ENCODE measurements at regions not wholly inside any gene's neighbourhood (a gene's known extent, or its start where the extent isn't known, plus 50 kb on each side); places are given as distances from the start of the nearest gene placed in this dataset.

- DNase-seq: no peak
Measured at GRCh38 chr5:145345511-145346287, 489.4 kb downstream of the PRELID2 start.

GRCh38 chr5:145341842-145342241 is 493.3 kb downstream of the PRELID2 start:
- DNase-seq: no peak

DNA sequence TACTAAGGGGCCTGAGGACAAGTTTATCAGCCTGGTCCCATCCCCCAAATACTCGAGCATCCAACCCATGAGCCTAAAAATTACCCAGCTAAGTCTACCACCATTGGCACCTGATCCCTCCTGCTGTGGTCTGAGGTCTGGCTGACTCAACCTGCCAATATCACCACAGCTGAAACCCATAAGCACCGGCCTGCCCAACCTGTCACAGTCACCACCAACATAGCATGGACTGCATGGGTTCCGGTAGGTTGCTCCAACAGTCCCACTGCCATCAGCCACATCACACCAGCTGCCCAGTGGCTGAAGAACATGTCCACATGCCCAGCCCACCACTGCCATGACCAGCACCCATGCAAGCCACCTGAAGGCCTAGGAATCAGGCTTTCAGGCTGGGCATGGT is 495.0 kb downstream of the PRELID2 start:
- DNase-seq: no peak

GRCh38 chr5:145324767-145325479 is 510.2 kb downstream of the PRELID2 start:
- no peak for DNase-seq

- no peak for DNase-seq
Measured at GRCh38 chr5:145324101-145324500, 511.0 kb downstream of the PRELID2 start.

- DNase-seq: no peak
Measured at GRCh38 chr5:145316282-145316681, 518.9 kb downstream of the PRELID2 start.

DNA sequence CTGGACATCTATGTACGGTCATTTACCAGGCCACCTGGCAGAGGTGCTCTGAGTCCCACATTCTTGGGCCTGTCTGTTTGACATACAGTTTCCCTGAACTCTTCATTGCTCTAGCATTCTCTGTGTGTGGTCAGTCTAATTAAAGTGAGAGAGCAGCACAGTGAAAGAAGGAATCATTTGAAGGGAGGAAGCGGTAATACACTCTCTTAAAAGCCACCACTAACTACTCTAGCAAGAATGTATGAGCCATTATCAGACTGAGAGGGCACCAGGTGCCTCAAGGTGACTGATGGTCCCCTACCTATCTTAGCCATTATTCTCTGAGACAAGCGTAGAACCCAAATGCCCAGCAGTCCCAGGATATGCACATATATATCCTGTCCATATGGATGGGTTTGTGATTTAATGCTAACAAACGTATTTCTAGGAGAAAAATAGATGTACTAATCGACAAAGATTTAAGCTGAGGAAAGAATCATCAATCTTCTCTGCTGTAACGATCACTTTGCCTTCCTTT is 527.2 kb downstream of the PRELID2 start:
- no peak for DNase-seq

- no peak for DNase-seq
Measured at GRCh38 chr5:145295236-145295835, 539.8 kb downstream of the PRELID2 start.

DNA sequence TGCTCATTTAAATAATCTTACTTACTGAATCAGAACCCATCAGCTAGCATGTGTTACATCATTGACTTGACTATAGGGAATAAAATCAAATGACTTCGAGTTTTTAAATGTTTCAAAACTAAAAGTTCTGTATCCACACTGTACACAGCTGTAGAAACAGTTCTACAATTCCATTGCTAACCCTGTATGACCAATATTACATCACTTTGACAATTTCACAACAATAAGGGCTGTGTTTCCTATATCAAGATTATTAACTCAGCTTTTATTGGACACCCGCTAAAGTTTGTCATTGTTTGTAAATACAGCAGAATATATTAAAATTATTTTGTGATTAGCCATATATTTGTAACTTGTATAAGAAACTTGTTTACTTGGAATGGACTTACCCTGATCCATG is 540.8 kb downstream of the PRELID2 start:
- no peak for DNase-seq

GRCh38 chr5:145293716-145294115 is 541.4 kb downstream of the PRELID2 start:
- DNase-seq: no peak

- no peak for DNase-seq
Measured at GRCh38 chr5:145292278-145292677, 542.9 kb downstream of the PRELID2 start.

- no peak for DNase-seq
Measured at GRCh38 chr5:145283141-145283810, 551.9 kb downstream of the PRELID2 start.

DNA sequence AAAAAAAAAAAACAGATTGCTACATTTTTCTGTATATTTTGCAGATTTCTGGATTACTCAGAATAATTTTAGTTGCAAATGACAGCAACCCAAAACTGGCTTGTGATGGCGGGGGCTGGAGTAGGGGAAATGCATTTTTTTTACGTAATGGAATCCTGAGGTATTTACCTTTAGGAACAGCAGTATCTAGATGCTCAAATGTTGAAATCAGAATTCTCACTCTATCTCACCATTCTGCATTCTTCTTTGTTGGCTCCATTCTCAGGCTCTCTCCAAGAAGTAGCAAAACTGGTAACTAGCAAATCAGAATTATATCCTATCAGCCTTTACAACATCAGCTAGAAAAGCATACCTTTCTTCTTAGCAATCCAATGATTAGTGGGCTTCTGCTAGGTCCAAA is 554.3 kb downstream of the PRELID2 start:
- no peak for DNase-seq

DNA sequence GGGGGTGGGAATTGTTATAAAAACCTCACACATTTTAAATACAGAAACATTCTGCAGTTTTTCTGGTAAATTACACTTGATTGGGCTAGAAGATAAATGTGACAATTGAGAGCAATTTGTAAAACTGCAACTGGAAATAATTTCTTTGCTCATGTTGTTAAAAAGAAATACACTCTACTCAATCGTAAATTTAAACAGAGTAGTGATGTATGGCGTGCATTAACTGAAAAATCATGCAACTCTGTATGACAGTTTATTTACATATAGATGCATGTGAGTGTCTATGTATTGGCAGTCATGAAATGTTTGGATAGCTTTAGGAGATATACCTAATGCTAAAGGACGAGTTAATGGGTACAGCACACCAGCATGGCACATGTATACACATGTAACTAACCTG is 554.9 kb downstream of the PRELID2 start:
- DNase-seq: no peak

DNA sequence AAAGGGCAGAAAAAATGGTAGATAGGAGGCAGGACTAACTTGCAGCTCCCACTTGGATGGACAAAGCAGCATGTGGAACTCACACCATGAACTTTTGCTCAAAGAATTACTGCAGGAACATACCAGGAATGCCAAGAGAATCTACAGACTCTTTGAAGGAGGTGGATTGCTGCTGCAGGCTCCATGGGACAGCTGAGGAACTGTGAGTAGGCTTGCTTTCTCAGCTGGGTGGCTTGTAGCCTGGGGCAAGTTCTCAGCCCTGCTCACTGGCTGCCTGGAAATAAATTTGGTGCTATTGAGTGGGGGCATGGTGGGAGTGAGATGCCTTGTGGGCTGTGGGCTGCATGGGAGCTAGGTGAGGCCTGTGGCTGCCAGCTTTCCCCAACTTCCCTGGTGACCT is 574.5 kb downstream of the PRELID2 start:
- no peak for DNase-seq

DNA sequence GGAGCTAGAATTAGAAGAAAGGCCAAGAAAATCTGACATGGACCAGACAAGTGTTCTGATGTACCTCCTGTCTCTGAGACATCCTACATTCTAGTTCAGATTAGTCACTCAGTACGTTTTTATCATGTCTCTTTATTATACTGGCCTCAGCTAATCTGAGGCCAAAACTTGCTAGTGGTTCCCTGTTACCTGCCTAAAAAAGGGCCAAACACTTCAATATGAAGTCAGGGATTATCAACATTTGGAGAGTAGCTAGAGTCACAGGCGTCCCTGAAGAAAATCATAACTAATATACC is 587.4 kb downstream of the PRELID2 start:
- no peak for DNase-seq

DNA sequence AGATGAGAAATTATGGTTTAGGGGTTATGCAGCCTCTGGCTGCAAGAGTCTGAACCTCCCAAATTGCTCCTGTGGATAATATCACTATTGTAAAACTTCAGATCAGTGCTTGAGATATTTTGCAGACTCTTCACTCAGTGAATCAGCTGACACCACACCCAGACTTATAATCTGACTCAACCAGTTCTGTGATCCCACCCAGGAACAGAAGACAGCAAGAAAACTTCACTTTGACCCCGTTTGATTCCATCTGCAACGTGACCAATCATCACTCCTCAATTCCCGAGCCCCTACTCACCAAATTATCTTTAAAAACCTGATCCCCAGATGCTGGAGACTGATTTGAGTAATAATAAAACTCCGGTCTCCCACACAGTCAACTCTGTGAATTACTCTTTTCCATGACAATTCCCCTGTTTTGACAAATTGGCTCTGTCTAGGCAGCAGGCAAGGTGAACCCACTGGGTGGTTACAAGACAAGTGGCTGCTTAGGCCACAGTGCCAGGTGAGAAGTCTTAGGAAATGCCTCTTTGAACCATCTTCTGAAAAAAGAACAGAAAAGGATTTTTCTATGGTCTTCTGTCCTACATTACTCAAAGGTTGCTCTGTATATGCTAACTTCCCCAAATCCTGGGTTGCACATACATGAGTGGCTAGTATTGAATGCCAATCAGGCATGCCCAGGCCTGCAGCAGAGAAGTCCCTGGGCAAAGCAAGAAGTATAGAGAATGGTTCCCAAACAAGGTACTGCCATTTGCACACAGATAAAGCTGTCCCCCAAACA is 588.0 kb downstream of the PRELID2 start:
- DNase-seq: no peak

DNA sequence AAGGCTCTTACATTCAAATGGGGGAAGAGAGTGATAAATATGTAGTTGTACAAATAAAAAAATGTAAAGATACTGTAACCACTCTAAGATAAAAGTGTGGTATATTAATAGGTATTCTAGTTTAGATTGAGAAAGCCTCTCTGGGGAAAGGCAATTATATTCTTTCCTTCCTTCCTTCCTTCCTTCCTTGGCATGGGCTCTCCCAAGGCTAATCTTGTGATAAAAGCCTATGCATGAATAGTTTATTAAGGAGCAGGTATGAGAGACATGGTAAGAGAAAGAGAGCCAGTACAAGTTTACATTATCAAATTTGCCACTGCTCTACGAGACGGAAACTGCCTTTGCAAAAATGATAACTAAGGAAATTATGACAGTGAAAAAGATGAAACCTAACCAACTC is 588.8 kb downstream of the PRELID2 start:
- DNase-seq: no peak

DNA sequence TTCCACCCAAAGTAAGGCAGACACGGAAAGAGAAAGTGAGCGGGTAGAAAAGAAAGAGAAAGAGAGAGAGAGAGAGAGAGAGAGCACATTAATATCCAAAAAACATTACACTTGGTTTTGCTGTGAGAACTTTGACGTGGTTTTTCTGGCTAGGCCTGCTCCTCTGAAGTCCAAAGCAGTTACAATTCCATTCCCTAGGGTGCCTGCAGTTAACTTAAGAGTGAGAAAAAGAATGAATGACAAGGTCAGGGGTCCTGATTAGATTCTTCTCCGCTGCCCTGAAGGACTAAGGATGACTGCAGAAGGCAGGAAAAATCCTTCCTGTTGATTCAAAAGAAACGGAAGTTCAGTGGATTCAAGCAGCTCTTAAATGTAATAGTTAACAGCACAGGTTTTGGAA is 589.8 kb downstream of the PRELID2 start:
- DNase-seq: no peak

- DNase-seq: no peak
Measured at GRCh38 chr5:145244788-145245187, 590.4 kb downstream of the PRELID2 start.

DNA sequence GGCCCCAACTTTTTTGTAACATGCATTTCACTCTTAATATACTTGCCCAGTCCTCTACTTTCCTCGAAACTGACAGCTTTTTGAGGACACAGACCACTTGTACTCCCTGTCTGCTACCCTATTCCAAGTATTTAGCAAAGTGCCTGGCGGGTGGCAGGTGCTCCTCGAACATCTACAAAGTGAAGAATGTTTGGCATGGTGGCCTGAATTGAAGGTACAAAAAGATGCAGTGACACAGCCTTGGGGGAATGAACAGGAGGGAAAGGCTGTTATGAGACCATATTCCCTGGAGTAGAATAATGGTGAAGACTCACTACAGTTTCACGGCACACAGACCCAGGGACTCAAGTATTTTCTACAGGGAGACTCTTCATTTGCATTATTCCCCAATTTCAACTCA is 590.9 kb downstream of the PRELID2 start:
- DNase-seq: no peak

- no peak for DNase-seq
Measured at GRCh38 chr5:145243016-145243415, 592.1 kb downstream of the PRELID2 start.

DNA sequence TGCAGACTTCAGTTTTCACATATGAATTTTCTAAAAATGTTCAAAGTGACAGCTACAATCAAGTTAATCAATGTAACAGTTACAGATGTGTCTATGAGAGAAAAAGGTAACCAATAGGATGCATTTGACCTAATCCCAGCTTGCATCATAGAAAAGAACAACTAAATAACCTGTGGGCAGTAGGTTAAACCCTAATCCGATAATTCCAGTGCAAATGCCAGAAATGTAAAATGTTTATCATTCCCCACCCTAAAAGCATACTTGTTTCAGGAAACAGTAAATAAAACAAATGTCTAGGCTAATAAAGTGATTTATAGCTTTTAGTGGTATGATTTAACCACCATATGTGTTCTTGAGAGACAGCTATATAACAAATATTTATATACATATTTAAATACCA is 592.6 kb downstream of the PRELID2 start:
- no peak for DNase-seq
